H1 (cell line): ENCODE measurements at regions not wholly inside any gene's neighbourhood (a gene's known extent, or its start where the extent isn't known, plus 50 kb on each side); places are given as distances from the start of the nearest gene placed in this dataset.

Experiments used
- CTCF ChIP-seq, 3 experiments: IDR thresholded peaks; 1 replicate in 2 of 3; 2 replicates in 1 of 3; pipeline versions ENCODE4 v1.5.1 to v1.6.1; 2011; ENCODE audit warnings: low read length in 3 of 3, mild to moderate bottlenecking in 3 of 3, inconsistent platforms in 2 of 3, low read depth in 1 of 3, moderate library complexity in 1 of 3; ENCODE audit not compliant: insufficient read depth in 1 of 3; ENCODE audit errors: control extremely low read depth in 1 of 3
- EZH2 ChIP-seq: fragments of 200-600 bp; sonication (generic); IDR thresholded peaks from 2 replicates; pipeline ENCODE4 v1.7.1; 2012; ENCODE audit warnings: low read depth, mild to moderate bottlenecking, moderate library complexity, low read length, inconsistent platforms; ENCODE audit not compliant: severe bottlenecking
- USF2 ChIP-seq: IDR thresholded peaks from 2 replicates; pipeline ENCODE4 v1.6.1; 2011; ENCODE audit warnings: low read length, improper control_type of control experiment

GRCh38 chr5:168219515-168220410 lies 71.7 kb upstream of the WWC1 start (continued):
- TF ChIP-seq CTCF (IDR thresholded peaks at IDR 0.05; ENCODE audit: control extremely low read depth in 1 of 3, insufficient read depth in 1 of 3, low read depth in 1 of 3, low read length in 3 of 3) (peak in 2 of 3 experiments; percentile 88 to 90; a peak in 3 of 4 replicates), USF2 (no peak), EZH2 (no peak)
